ENCODE measurements at regions not wholly inside any gene's neighbourhood (a gene's known extent, or its start where the extent isn't known, plus 50 kb on each side); places are given as distances from the start of the nearest gene placed in this dataset.

DNA sequence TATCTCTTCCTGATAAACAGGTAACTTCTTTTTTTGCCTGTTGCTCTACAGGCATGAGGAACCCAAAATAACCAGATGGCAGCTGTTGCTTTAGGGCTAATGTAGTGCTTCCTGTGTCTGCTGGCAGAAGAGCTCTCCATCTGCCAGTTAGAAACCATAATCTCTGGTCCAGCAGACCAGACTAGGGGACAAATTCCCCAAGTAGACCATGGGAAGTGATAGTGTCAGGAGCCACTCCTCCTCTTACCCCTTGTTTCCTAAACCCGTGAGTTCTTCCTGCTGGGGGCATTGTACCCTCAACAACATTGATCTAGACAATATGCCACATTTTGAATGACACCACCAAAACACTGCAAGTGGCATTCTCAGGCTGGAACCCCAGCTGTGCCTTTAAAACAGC lies 135.9 kb downstream of the DLEU7 start:
- intact Hi-C loops (cut with DNase I) = no loop called here

DNA sequence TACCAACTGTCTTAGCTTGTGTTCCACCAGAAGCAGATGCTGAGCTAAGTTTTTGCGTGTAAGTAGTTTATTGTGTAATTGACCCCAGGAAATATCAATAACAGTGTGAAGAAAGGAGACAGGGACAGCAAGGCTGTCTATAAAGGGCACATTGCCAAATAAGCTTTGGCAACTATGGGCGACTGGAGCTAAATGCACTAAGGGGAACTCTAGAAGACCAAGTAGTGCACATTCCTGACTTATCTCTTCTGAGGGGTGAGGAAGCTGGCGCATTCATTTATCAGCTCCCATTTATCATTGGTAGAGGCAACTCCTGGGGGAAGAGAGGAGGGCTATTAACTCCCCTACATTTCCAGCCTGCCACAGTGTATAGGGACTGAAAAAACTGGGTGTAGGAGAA lies 135.0 kb downstream of the DLEU7 start:
- H3K27me3 ChIP-seq = no peaks in the 10 kb centered on the region
- no peaks in the 10 kb centered on the region for H3K9me3 ChIP-seq
- intact Hi-C loops (cut with DNase I) = no loop called here
- no peaks in the 10 kb centered on the region for H3K36me3 ChIP-seq
- TF ChIP-seq, protein P1, sequence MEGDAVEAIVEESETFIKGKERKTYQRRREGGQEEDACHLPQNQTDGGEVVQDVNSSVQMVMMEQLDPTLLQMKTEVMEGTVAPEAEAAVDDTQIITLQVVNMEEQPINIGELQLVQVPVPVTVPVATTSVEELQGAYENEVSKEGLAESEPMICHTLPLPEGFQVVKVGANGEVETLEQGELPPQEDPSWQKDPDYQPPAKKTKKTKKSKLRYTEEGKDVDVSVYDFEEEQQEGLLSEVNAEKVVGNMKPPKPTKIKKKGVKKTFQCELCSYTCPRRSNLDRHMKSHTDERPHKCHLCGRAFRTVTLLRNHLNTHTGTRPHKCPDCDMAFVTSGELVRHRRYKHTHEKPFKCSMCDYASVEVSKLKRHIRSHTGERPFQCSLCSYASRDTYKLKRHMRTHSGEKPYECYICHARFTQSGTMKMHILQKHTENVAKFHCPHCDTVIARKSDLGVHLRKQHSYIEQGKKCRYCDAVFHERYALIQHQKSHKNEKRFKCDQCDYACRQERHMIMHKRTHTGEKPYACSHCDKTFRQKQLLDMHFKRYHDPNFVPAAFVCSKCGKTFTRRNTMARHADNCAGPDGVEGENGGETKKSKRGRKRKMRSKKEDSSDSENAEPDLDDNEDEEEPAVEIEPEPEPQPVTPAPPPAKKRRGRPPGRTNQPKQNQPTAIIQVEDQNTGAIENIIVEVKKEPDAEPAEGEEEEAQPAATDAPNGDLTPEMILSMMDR (IDR thresholded peaks at IDR 0.05) = no peak
- TF ChIP-seq POLR2AphosphoS5 (IDR thresholded peaks at IDR 0.05; ENCODE audit: insufficient read depth in 1 of 2, low read depth in 1 of 2) = no peak
- TF ChIP-seq POLR2A (IDR thresholded peaks at IDR 0.05) = no peak
- no peaks in the 10 kb centered on the region for H3K4me1 ChIP-seq
- DNase-seq (ENCODE audit: extremely low spot score in 2 of 2) = no peak
- no peak overlapping the region for H3K4me3 ChIP-seq
- H3K27ac ChIP-seq = no peak overlapping the region

More for the DNA sequence above, 135.9 kb downstream of the DLEU7 start:
- H3K27me3 ChIP-seq = no peaks in the 10 kb centered on the region
- no peaks in the 10 kb centered on the region for H3K9me3 ChIP-seq
- no peak overlapping the region for H3K27ac ChIP-seq
- H3K36me3 ChIP-seq = no peaks in the 10 kb centered on the region
- no peak for DNase-seq (ENCODE audit: extremely low spot score in 2 of 2)
- H3K4me3 ChIP-seq = no peak overlapping the region
- TF ChIP-seq POLR2A (IDR thresholded peaks at IDR 0.05) (no peak), POLR2AphosphoS5 (IDR thresholded peaks at IDR 0.05; ENCODE audit: insufficient read depth in 1 of 2, low read depth in 1 of 2) (no peak)
- TF ChIP-seq, protein P1 (IDR thresholded peaks at IDR 0.05) = no peak
- no peaks in the 10 kb centered on the region for H3K4me1 ChIP-seq

DNA sequence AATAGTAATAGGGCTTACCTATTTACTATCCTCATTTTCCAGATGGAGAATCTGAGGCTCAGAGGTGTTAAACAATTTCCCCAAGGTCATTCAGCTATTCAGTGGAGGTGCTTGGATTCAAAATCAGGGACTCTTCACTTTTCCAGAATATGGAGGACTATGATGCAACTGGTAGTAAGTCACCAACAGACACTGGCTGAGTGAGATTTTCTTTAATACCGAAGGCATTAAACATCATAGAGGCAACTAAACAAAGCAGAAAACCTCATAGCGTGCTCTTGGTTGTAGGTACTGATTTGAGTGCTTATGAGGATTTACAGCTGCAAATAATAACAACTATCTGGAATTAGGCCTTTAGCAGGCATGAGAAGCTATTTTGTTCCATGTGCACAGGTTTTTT lies 134.4 kb downstream of the DLEU7 start:
- Histone ChIP-seq H3K27ac (no peak overlapping the region), H3K4me1 (no peaks in the 10 kb centered on the region), H3K36me3 (no peaks in the 10 kb centered on the region), H3K4me3 (no peak overlapping the region), H3K9me3 (no peaks in the 10 kb centered on the region), H3K27me3 (no peaks in the 10 kb centered on the region)
- intact Hi-C loops (cut with DNase I) = no loop called here
- DNase-seq (ENCODE audit: extremely low spot score in 2 of 2) = no peak
- TF ChIP-seq POLR2AphosphoS5 (IDR thresholded peaks at IDR 0.05; ENCODE audit: insufficient read depth in 1 of 2, low read depth in 1 of 2) (no peak), POLR2A (IDR thresholded peaks at IDR 0.05) (no peak)
- TF ChIP-seq, protein P1 (IDR thresholded peaks at IDR 0.05) = no peak

DNA sequence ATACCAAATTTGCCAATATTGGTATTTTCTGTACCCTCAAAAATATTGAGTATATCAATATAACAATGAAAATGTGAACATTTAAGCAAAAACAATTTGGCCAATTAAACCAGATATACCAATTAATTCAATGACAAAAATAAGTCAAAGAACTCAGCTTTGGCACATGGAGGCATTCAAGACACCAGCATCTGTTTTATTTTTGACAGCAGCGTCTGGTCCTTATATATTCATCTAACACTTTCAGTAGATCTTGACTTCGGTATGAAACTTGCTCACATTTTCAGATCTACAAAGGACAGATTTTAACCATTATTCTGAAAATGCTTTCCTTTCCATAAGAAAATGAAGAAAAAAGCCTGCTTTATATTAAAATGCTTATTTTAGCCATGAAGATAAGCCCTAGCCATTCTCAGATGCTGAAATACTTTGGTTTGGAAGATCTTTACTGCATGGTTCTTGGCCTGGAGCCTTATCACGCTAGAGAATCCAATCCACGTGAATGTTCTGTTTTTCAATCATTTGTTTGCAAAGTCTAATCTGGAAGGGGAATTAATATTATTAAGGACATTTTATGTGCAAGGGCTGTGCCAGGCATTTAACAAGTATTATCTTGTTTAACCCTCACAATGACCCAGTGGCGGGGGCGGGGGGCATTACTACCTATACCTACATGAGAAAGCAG lies 132.2 kb downstream of the DLEU7 start:
- Histone ChIP-seq H3K36me3 (no peaks in the 10 kb centered on the region), H3K4me3 (no peak overlapping the region), H3K9me3 (no peaks in the 10 kb centered on the region), H3K27me3 (no peaks in the 10 kb centered on the region), H3K4me1 (no peaks in the 10 kb centered on the region), H3K27ac (no peak overlapping the region)
- intact Hi-C loops (cut with DNase I) = no loop called here
- no peak for TF ChIP-seq POLR2AphosphoS5 (IDR thresholded peaks at IDR 0.05; ENCODE audit: insufficient read depth in 1 of 2, low read depth in 1 of 2)
- TF ChIP-seq POLR2A (IDR thresholded peaks at IDR 0.05) = no peak
- TF ChIP-seq, protein P1 (IDR thresholded peaks at IDR 0.05) = no peak
- DNase-seq (ENCODE audit: extremely low spot score in 2 of 2) = no peak

DNA sequence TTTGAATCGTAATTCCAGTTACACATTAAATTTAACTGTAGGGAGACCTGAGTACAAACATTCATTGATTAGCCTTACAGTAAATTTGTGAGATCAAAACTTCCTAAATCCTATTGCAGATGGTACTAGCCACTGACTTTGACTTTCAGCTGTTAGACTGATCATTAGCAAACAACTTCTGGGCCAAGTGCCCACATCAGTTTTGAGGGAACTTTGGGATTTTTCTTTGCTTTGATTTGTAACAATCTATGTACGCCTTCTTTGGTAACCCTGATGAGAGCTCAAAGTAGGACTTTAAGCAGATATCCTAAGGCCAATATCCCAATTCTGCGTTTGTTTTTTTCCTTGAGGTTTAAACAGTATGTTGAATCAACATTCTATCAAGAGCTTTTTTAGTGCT lies 131.5 kb downstream of the DLEU7 start:
- H3K27ac ChIP-seq = no peak overlapping the region
- intact Hi-C loops (cut with DNase I) = no loop called here
- no peaks in the 10 kb centered on the region for H3K4me1 ChIP-seq
- no peaks in the 10 kb centered on the region for H3K9me3 ChIP-seq
- H3K36me3 ChIP-seq = no peaks in the 10 kb centered on the region
- DNase-seq (ENCODE audit: extremely low spot score in 2 of 2) = no peak
- H3K4me3 ChIP-seq = no peak overlapping the region
- TF ChIP-seq POLR2A (IDR thresholded peaks at IDR 0.05) (no peak), POLR2AphosphoS5 (IDR thresholded peaks at IDR 0.05; ENCODE audit: insufficient read depth in 1 of 2, low read depth in 1 of 2) (no peak)
- TF ChIP-seq, protein P1 (IDR thresholded peaks at IDR 0.05) = no peak
- no peaks in the 10 kb centered on the region for H3K27me3 ChIP-seq

Measured in vagina (tissue), 2 donors.